Adrenal gland (tissue), 9 donors: ENCODE measurements at regions not wholly inside any gene's neighbourhood (a gene's known extent, or its start where the extent isn't known, plus 50 kb on each side); places are given as distances from the start of the nearest gene placed in this dataset.
"Not testable (repeated sequence)": the region's sequence is repeated elsewhere in the genome, so short reads cannot be mapped to it uniquely, and the experiment has no call there.

Experiments used
- DNase-seq, 7 donors: peaks; one replicate each; pipeline ENCODE4 v3.0.0-alpha.2; 2019 to 2020
- H3K27ac ChIP-seq, 5 donors: fragments of 200-600 bp; sonication (generic) in 4 of 5; 1 replicate in 3 of 5; 2 replicates in 2 of 5; pipeline versions ENCODE4 v1.5.1 to v1.8.0; 2016 to 2020; ENCODE audit warnings: mild to moderate bottlenecking in 1 of 5
- H3K27me3 ChIP-seq: fragments of 200-600 bp; 2 replicates; pipeline ENCODE4 v1.8.0; 2021
- H3K36me3 ChIP-seq, 2 donors: fragments of 200-600 bp; replicated peaks in 1 of 2; 1 replicate in 1 of 2; 2 replicates in 1 of 2; pipeline versions ENCODE4 v1.5.1 to v1.8.0; 2018 to 2022
- H3K4me1 ChIP-seq, 2 donors: fragments of 200-600 bp; replicated peaks in 1 of 2; 1 replicate in 1 of 2; 2 replicates in 1 of 2; pipeline versions ENCODE4 v1.5.1 to v1.8.0; 2018 to 2021
- H3K4me3 ChIP-seq, 4 donors: fragments of 200-600 bp; sonication (generic) in 3 of 4; one replicate each; pipeline ENCODE4 v1.5.1; 2016 to 2018
- H3K9me3 ChIP-seq, 3 donors: fragments of 200-600 bp; sonication (generic) in 1 of 3; replicated peaks in 1 of 3; 1 replicate in 2 of 3; 2 replicates in 1 of 3; pipeline versions ENCODE4 v1.5.1 to v1.8.0; 2016 to 2021
- CTCF ChIP-seq, 6 experiments: fragments of 450-650 bp in 4 of 6; fragments of 200-600 bp in 2 of 6; sonication (generic) in 1 of 6; IDR thresholded peaks; 1 replicate in 5 of 6; 2 replicates in 1 of 6; pipeline versions ENCODE4 v1.5.1 to v1.8.0; 2016 to 2021; ENCODE audit warnings: antibody characterized with exemption in 6 of 6, mild to moderate bottlenecking in 2 of 6, moderate library complexity in 1 of 6
- POLR2A ChIP-seq, 2 donors: fragments of 450-650 bp; IDR thresholded peaks; one replicate each; pipeline ENCODE4 v1.6.1; 2017; ENCODE audit warnings: antibody characterized with exemption in 2 of 2, mild to moderate bottlenecking in 2 of 2, moderate library complexity in 1 of 2
- WGBS, 4 donors: extraction: QIAGEN DNeasy Blood & Tissue Kit in 2 of 4; methylation state at CpG; one replicate each; pipeline versions ENCODE4 v1.1.5 to v1.1.7; 2013 to 2017; 5-methylcytosine and 5-hydroxymethylcytosine counted together
- intact Hi-C, 2 donors: fragments of 100-400 bp; cut with DNase I; formaldehyde crosslinking; loops; one replicate each; pipeline versions ENCODE4 v1.14.1 to v1.15.0; 2022 to 2023
- donor health status: healthy with polysubstance abuse.
- donor health status: Bipolar disorder and iron deficiency.
- donor health status: DM: yes; HTN: yes; CAD: no.
- donor health status: DM: no; HTN: no; CAD: no.
- donor health status: DM: no; HTN: no; CAD: no.

DNA sequence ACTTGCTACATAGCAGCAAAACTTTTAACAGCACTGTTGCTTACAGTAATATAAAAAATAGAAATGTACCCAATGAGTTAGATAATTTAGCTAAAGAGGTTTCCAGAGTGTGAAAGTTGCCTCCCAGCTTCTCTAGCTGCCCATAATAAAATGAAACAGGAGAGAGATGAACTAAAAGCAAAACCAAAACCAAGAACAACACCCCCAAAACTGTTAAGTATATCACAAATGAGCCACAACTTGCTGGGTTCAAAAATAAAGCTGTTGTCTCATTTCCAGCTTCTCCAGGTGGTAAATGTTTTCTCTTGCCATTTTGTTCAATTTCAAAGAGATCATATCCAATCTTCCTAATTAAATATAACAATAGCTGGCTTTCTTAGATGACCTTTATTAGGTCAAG, 614.0 kb downstream of the ETNK1 start:
- no peak for DNase-seq
- no peaks in the 10 kb centered on the region for H3K4me1 ChIP-seq
- H3K27me3 ChIP-seq = no peaks in the 10 kb centered on the region
- H3K4me3 ChIP-seq = no peak overlapping the region
- intact Hi-C loops = no loop called here
- no peak for TF ChIP-seq CTCF (IDR thresholded peaks at IDR 0.05)
- H3K36me3 ChIP-seq = no peaks in the 10 kb centered on the region
- no peaks in the 10 kb centered on the region for H3K9me3 ChIP-seq
- no peak overlapping the region for H3K27ac ChIP-seq

DNA sequence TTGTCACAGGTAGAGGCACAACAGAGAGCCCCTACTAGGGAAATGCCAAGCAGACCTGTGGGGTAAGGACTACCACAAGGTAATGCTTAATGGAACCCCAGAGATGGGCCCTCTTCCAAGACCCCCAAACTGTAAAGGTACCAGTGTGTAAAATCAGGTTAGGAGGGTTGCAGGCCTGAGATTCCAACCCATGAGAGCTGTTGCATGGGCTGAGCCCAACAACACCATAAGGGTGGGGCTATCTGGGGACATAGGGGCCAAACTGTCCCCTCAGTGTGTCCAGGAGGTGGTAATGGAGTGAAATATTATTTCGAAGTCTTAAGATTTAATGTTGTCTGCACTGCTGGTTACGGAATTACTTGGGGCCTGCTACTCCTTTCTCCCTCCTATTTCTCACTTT, 620.2 kb downstream of the ETNK1 start:
- H3K9me3 ChIP-seq = no peaks in the 10 kb centered on the region
- TF ChIP-seq CTCF (IDR thresholded peaks at IDR 0.05) (no peak), POLR2A (IDR thresholded peaks at IDR 0.05) (no peak)
- no peaks in the 10 kb centered on the region for H3K36me3 ChIP-seq
- intact Hi-C loops = no loop called here
- no peak overlapping the region for H3K4me3 ChIP-seq
- no peaks in the 10 kb centered on the region for H3K4me1 ChIP-seq
- WGBS, 4 donors = 73 to 96% (median 87%) methylated on average over 2 of the region's 2 CpGs
- H3K27ac ChIP-seq = no peak overlapping the region
- H3K27me3 ChIP-seq = no peaks in the 10 kb centered on the region
- DNase-seq = no peak

DNA sequence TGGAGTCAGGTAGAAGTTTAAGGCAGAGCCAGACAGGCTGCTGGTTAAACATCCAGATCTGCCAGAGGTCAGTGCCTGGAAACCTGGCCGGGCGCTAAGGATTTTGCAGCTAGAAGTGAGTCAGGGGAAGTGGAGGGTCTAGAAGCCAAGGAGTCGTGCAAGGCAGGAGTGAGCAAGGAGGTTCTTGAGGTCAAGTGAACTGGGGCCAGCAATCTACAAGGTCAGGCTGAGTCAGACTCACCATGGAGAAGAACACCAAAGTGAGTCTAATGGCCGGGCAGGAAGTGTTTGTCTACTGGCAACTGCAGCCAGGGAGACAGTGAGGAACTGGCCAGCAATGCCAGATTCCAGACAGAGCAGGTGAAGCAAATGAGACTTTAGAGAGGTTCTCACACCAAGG, 628.2 kb downstream of the ETNK1 start:
- WGBS, 4 donors = 64 to 76% (median 66%) methylated on average over 4 of the region's 4 CpGs
- Histone ChIP-seq H3K27ac (no peak overlapping the region), H3K9me3 (no peaks in the 10 kb centered on the region), H3K4me3 (no peak overlapping the region), H3K27me3 (no peaks in the 10 kb centered on the region), H3K4me1 (no peaks in the 10 kb centered on the region), H3K36me3 (no peaks in the 10 kb centered on the region)
- no peak for DNase-seq
- intact Hi-C loops = no loop called here
- no peak for TF ChIP-seq POLR2A (IDR thresholded peaks at IDR 0.05)
- TF ChIP-seq CTCF (IDR thresholded peaks at IDR 0.05) = no peak

DNA sequence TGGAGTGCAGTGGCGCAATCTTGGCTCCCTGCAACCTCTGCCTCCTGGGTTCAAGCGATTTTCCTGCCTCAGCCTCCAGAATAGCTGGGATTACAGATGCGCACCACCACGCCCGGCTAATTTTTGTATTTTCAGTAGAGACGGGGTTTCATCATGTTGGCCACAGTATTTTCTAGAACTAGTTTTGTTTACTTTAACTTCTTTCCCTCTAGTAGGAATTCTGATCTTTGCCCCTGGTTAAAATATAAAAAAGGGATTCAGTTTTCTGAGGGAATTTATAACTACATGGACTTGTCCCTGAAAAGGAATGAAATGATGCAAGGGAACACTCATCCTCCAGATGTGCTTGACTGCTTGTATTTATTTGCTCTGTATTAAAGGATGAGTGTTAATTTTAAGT, 628.9 kb downstream of the ETNK1 start:
- H3K27me3 ChIP-seq, H3K27ac ChIP-seq, H3K36me3 ChIP-seq, DNase-seq, H3K4me3 ChIP-seq, H3K4me1 ChIP-seq, intact Hi-C loops, H3K9me3 ChIP-seq: not testable (repeated sequence)
- 77 to 84% (median 82%) methylated on average over 6 of the region's 6 CpGs for WGBS, 4 donors

- intact Hi-C loops = no loop called here
- no peak for DNase-seq
- H3K4me1 ChIP-seq = no peaks in the 10 kb centered on the region
- no peak for TF ChIP-seq CTCF (IDR thresholded peaks at IDR 0.05)
- TF ChIP-seq POLR2A (IDR thresholded peaks at IDR 0.05) = no peak
- no peaks in the 10 kb centered on the region for H3K27me3 ChIP-seq
- no peak overlapping the region for H3K4me3 ChIP-seq
- WGBS, 4 donors = 30 to 34% (median 32%) methylated on average over 1 of the region's 1 CpG
- H3K27ac ChIP-seq = no peak overlapping the region
- H3K9me3 ChIP-seq = no peaks in the 10 kb centered on the region
- H3K36me3 ChIP-seq = no peaks in the 10 kb centered on the region
These were observed 634.6 kb downstream of the ETNK1 start for GRCh38 chr12:23259558-23259957.
